ENCODE measurements at regions not wholly inside any gene's neighbourhood (a gene's known extent, or its start where the extent isn't known, plus 50 kb on each side); places are given as distances from the start of the nearest gene placed in this dataset.

- no peaks in the 10 kb centered on the region for H3K79me1 ChIP-seq (ENCODE audit: low read length)
- H3K4me1 ChIP-seq (ENCODE audit: control insufficient read depth, low read depth, low read length), result no peaks in the 10 kb centered on the region
- no peak overlapping the region for H3K18ac ChIP-seq (ENCODE audit: low read length)
- WGBS (ENCODE audit: extremely low coverage, insufficient coverage, low lambda C conversion rate), result no CpG with 5 or more reads among the region's 5 CpGs
- no peak overlapping the region for H3K27ac ChIP-seq (ENCODE audit: low read depth, low read length)
- H3K23ac ChIP-seq (ENCODE audit: low read length), result no peak overlapping the region
- no peak overlapping the region for H2AK5ac ChIP-seq (ENCODE audit: low read length)
- H3K4me3 ChIP-seq (ENCODE audit: low read length), result no peak overlapping the region
- H3K9ac ChIP-seq (ENCODE audit: low read length), result no peak overlapping the region
- H3K79me2 ChIP-seq (ENCODE audit: control insufficient read depth, insufficient read depth, low read length), result no peaks in the 10 kb centered on the region
- H3K27me3 ChIP-seq (ENCODE audit: insufficient read depth, low read length, poor library complexity), result no peaks in the 10 kb centered on the region
- H4K5ac ChIP-seq (ENCODE audit: low read length), result no peak overlapping the region
- no peak overlapping the region for H4K8ac ChIP-seq (ENCODE audit: low read depth, low read length)
- H2BK120ac ChIP-seq (ENCODE audit: low read depth, low read length), result no peak overlapping the region
- no peak overlapping the region for H2BK5ac ChIP-seq (ENCODE audit: low read length)
- no peaks in the 10 kb centered on the region for H3K36me3 ChIP-seq (ENCODE audit: control insufficient read depth, insufficient read depth, low read length)
- H2BK15ac ChIP-seq (replicated peaks; ENCODE audit: low read depth), result no peak overlapping the region
- DNase-seq, result no peak
- no peak overlapping the region for H3K4me2 ChIP-seq (ENCODE audit: low read length)
- no peak overlapping the region for H3K56ac ChIP-seq (ENCODE audit: low read length)
- no peak overlapping the region for H3K4ac ChIP-seq (ENCODE audit: low read depth, low read length)
Measured at GRCh38 chr7:10300577-10300976, 673.1 kb upstream of the PHF14 start.

- Histone ChIP-seq H3K79me2 (ENCODE audit: control insufficient read depth, insufficient read depth, low read length) (no peaks in the 10 kb centered on the region), H3K27ac (ENCODE audit: low read depth, low read length) (no peak overlapping the region), H3K18ac (ENCODE audit: low read length) (no peak overlapping the region), H2BK120ac (ENCODE audit: low read depth, low read length) (no peak overlapping the region), H2BK15ac (replicated peaks; ENCODE audit: low read depth) (no peak overlapping the region), H4K8ac (ENCODE audit: low read depth, low read length) (no peak overlapping the region), H2AK5ac (ENCODE audit: low read length) (no peak overlapping the region), H3K4me1 (ENCODE audit: control insufficient read depth, low read depth, low read length) (no peaks in the 10 kb centered on the region), H3K56ac (ENCODE audit: low read length) (no peak overlapping the region), H3K23ac (ENCODE audit: low read length) (no peak overlapping the region), H3K4ac (ENCODE audit: low read depth, low read length) (no peak overlapping the region), H3K4me2 (ENCODE audit: low read length) (no peak overlapping the region), H4K5ac (ENCODE audit: low read length) (no peak overlapping the region), H3K79me1 (ENCODE audit: low read length) (no peaks in the 10 kb centered on the region), H3K4me3 (ENCODE audit: low read length) (no peak overlapping the region), H2BK5ac (ENCODE audit: low read length) (no peak overlapping the region), H3K27me3 (ENCODE audit: insufficient read depth, low read length, poor library complexity) (no peaks in the 10 kb centered on the region), H3K9ac (ENCODE audit: low read length) (no peak overlapping the region), H3K36me3 (ENCODE audit: control insufficient read depth, insufficient read depth, low read length) (no peaks in the 10 kb centered on the region)
- DNase-seq, result no peak
Measured at GRCh38 chr7:10308276-10308675, 665.4 kb upstream of the PHF14 start.

GRCh38 chr7:10312942-10313341 is 660.7 kb upstream of the PHF14 start:
- no CpG with 5 or more reads among the region's 2 CpGs for WGBS (ENCODE audit: extremely low coverage, insufficient coverage, low lambda C conversion rate)
- no peaks in the 10 kb centered on the region for H3K27me3 ChIP-seq (ENCODE audit: insufficient read depth, low read length, poor library complexity)
- no peaks in the 10 kb centered on the region for H3K79me1 ChIP-seq (ENCODE audit: low read length)
- H2AK5ac ChIP-seq (ENCODE audit: low read length), result no peak overlapping the region
- no peak overlapping the region for H3K18ac ChIP-seq (ENCODE audit: low read length)
- H3K27ac ChIP-seq (ENCODE audit: low read depth, low read length), result no peak overlapping the region
- H3K36me3 ChIP-seq (ENCODE audit: control insufficient read depth, insufficient read depth, low read length), result no peaks in the 10 kb centered on the region
- no peak overlapping the region for H2BK5ac ChIP-seq (ENCODE audit: low read length)
- H4K5ac ChIP-seq (ENCODE audit: low read length), result no peak overlapping the region
- no peaks in the 10 kb centered on the region for H3K4me1 ChIP-seq (ENCODE audit: control insufficient read depth, low read depth, low read length)
- no peak overlapping the region for H2BK120ac ChIP-seq (ENCODE audit: low read depth, low read length)
- no peak overlapping the region for H3K9ac ChIP-seq (ENCODE audit: low read length)
- H3K4me3 ChIP-seq (ENCODE audit: low read length), result no peak overlapping the region
- H4K8ac ChIP-seq (ENCODE audit: low read depth, low read length), result no peak overlapping the region
- no peaks in the 10 kb centered on the region for H3K79me2 ChIP-seq (ENCODE audit: control insufficient read depth, insufficient read depth, low read length)
- no peak for DNase-seq
- no peak overlapping the region for H3K56ac ChIP-seq (ENCODE audit: low read length)
- no peak overlapping the region for H3K4me2 ChIP-seq (ENCODE audit: low read length)
- no peak overlapping the region for H2BK15ac ChIP-seq (replicated peaks; ENCODE audit: low read depth)
- no peak overlapping the region for H3K4ac ChIP-seq (ENCODE audit: low read depth, low read length)
- no peak overlapping the region for H3K23ac ChIP-seq (ENCODE audit: low read length)

GRCh38 chr7:10315881-10316280 is 657.8 kb upstream of the PHF14 start:
- Histone ChIP-seq H3K4ac (ENCODE audit: low read depth, low read length) (no peak overlapping the region), H3K56ac (ENCODE audit: low read length) (no peak overlapping the region), H3K79me2 (ENCODE audit: control insufficient read depth, insufficient read depth, low read length) (no peaks in the 10 kb centered on the region), H3K4me2 (ENCODE audit: low read length) (no peak overlapping the region), H3K9ac (ENCODE audit: low read length) (no peak overlapping the region), H3K4me3 (ENCODE audit: low read length) (no peak overlapping the region), H2BK5ac (ENCODE audit: low read length) (no peak overlapping the region), H3K18ac (ENCODE audit: low read length) (no peak overlapping the region), H3K27me3 (ENCODE audit: insufficient read depth, low read length, poor library complexity) (no peaks in the 10 kb centered on the region), H4K8ac (ENCODE audit: low read depth, low read length) (no peak overlapping the region), H2AK5ac (ENCODE audit: low read length) (no peak overlapping the region), H3K23ac (ENCODE audit: low read length) (no peak overlapping the region), H2BK120ac (ENCODE audit: low read depth, low read length) (no peak overlapping the region), H3K36me3 (ENCODE audit: control insufficient read depth, insufficient read depth, low read length) (no peaks in the 10 kb centered on the region), H3K27ac (ENCODE audit: low read depth, low read length) (no peak overlapping the region), H4K5ac (ENCODE audit: low read length) (no peak overlapping the region), H3K4me1 (ENCODE audit: control insufficient read depth, low read depth, low read length) (no peaks in the 10 kb centered on the region), H2BK15ac (replicated peaks; ENCODE audit: low read depth) (no peak overlapping the region), H3K79me1 (ENCODE audit: low read length) (no peaks in the 10 kb centered on the region)
- DNase-seq, result no peak
- WGBS (ENCODE audit: extremely low coverage, insufficient coverage, low lambda C conversion rate), result no CpG with 5 or more reads among the region's 4 CpGs

- WGBS (ENCODE audit: extremely low coverage, insufficient coverage, low lambda C conversion rate), result no CpG with 5 or more reads among the region's 1 CpG
- H2BK5ac ChIP-seq (ENCODE audit: low read length), result no peak overlapping the region
Measured at GRCh38 chr7:10316488-10316887, 657.2 kb upstream of the PHF14 start.

GRCh38 chr7:10325395-10325794 is 648.3 kb upstream of the PHF14 start:
- Histone ChIP-seq H4K8ac (ENCODE audit: low read depth, low read length) (no peak overlapping the region), H3K4ac (ENCODE audit: low read depth, low read length) (no peak overlapping the region), H3K4me1 (ENCODE audit: control insufficient read depth, low read depth, low read length) (no peaks in the 10 kb centered on the region), H3K36me3 (ENCODE audit: control insufficient read depth, insufficient read depth, low read length) (no peaks in the 10 kb centered on the region), H3K79me1 (ENCODE audit: low read length) (no peaks in the 10 kb centered on the region), H3K23ac (ENCODE audit: low read length) (no peak overlapping the region), H2BK120ac (ENCODE audit: low read depth, low read length) (no peak overlapping the region), H3K27me3 (ENCODE audit: insufficient read depth, low read length, poor library complexity) (no peaks in the 10 kb centered on the region), H3K9ac (ENCODE audit: low read length) (no peak overlapping the region), H3K4me3 (ENCODE audit: low read length) (no peak overlapping the region), H3K4me2 (ENCODE audit: low read length) (no peak overlapping the region), H3K27ac (ENCODE audit: low read depth, low read length) (no peak overlapping the region), H2BK15ac (replicated peaks; ENCODE audit: low read depth) (no peak overlapping the region), H3K18ac (ENCODE audit: low read length) (no peak overlapping the region), H2AK5ac (ENCODE audit: low read length) (no peak overlapping the region), H4K5ac (ENCODE audit: low read length) (no peak overlapping the region), H3K79me2 (ENCODE audit: control insufficient read depth, insufficient read depth, low read length) (no peaks in the 10 kb centered on the region), H3K56ac (ENCODE audit: low read length) (no peak overlapping the region), H2BK5ac (ENCODE audit: low read length) (no peak overlapping the region)
- WGBS (ENCODE audit: extremely low coverage, insufficient coverage, low lambda C conversion rate), result no CpG with 5 or more reads among the region's 2 CpGs
- no peak for DNase-seq

More at GRCh38 chr7:10316488-10316887, 657.2 kb upstream of the PHF14 start:
- Histone ChIP-seq H3K23ac (ENCODE audit: low read length) (no peak overlapping the region), H3K4me3 (ENCODE audit: low read length) (no peak overlapping the region), H3K4ac (ENCODE audit: low read depth, low read length) (no peak overlapping the region), H3K27ac (ENCODE audit: low read depth, low read length) (no peak overlapping the region), H3K79me1 (ENCODE audit: low read length) (no peaks in the 10 kb centered on the region), H3K18ac (ENCODE audit: low read length) (no peak overlapping the region), H3K4me2 (ENCODE audit: low read length) (no peak overlapping the region), H3K36me3 (ENCODE audit: control insufficient read depth, insufficient read depth, low read length) (no peaks in the 10 kb centered on the region), H4K8ac (ENCODE audit: low read depth, low read length) (no peak overlapping the region), H3K79me2 (ENCODE audit: control insufficient read depth, insufficient read depth, low read length) (no peaks in the 10 kb centered on the region), H3K27me3 (ENCODE audit: insufficient read depth, low read length, poor library complexity) (no peaks in the 10 kb centered on the region), H2BK15ac (replicated peaks; ENCODE audit: low read depth) (no peak overlapping the region), H3K56ac (ENCODE audit: low read length) (no peak overlapping the region), H2BK120ac (ENCODE audit: low read depth, low read length) (no peak overlapping the region), H4K5ac (ENCODE audit: low read length) (no peak overlapping the region), H2AK5ac (ENCODE audit: low read length) (no peak overlapping the region), H3K4me1 (ENCODE audit: control insufficient read depth, low read depth, low read length) (no peaks in the 10 kb centered on the region), H3K9ac (ENCODE audit: low read length) (no peak overlapping the region)
- no peak for DNase-seq
